ENCODE measurements at regions not wholly inside any gene's neighbourhood (a gene's known extent, or its start where the extent isn't known, plus 50 kb on each side); places are given as distances from the start of the nearest gene placed in this dataset.

DNA sequence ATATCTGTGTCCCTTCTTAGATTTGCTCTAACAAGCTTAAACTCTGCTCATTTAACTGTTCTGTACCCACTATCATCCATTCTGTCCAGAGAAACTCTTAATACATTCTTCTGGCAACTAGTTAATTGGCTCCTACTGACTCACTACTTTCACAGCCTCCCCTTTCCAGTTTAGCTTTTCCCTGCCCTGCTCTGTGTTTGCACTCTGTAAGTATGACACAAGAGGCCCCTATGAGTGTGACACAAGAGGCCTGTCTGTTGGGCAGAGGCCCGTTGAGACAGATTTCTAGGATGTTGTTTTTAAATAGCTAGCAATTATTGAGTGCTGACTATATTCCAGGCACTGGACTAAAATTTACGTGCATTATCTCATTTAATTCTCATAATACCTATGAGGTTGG, 246.0 kb upstream of the DAAM1 start:
- Histone ChIP-seq H3K4me1 (no peaks in the 10 kb centered on the region), H3K27me3 (no peaks in the 10 kb centered on the region), H3K4me3 (no peak overlapping the region), H3K36me3 (no peaks in the 10 kb centered on the region), H3K27ac (no peak overlapping the region), H3K9me3 (no peaks in the 10 kb centered on the region)
- 58 to 63% methylated on average over 2 of the region's 2 CpGs for WGBS, 2 donors
- TF ChIP-seq, protein P1, sequence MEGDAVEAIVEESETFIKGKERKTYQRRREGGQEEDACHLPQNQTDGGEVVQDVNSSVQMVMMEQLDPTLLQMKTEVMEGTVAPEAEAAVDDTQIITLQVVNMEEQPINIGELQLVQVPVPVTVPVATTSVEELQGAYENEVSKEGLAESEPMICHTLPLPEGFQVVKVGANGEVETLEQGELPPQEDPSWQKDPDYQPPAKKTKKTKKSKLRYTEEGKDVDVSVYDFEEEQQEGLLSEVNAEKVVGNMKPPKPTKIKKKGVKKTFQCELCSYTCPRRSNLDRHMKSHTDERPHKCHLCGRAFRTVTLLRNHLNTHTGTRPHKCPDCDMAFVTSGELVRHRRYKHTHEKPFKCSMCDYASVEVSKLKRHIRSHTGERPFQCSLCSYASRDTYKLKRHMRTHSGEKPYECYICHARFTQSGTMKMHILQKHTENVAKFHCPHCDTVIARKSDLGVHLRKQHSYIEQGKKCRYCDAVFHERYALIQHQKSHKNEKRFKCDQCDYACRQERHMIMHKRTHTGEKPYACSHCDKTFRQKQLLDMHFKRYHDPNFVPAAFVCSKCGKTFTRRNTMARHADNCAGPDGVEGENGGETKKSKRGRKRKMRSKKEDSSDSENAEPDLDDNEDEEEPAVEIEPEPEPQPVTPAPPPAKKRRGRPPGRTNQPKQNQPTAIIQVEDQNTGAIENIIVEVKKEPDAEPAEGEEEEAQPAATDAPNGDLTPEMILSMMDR (IDR thresholded peaks at IDR 0.05) = no peak
- TF ChIP-seq POLR2A (IDR thresholded peaks at IDR 0.05) = no peak
- intact Hi-C loops (cut with DNase I) = no loop called here
- DNase-seq = no peak

DNA sequence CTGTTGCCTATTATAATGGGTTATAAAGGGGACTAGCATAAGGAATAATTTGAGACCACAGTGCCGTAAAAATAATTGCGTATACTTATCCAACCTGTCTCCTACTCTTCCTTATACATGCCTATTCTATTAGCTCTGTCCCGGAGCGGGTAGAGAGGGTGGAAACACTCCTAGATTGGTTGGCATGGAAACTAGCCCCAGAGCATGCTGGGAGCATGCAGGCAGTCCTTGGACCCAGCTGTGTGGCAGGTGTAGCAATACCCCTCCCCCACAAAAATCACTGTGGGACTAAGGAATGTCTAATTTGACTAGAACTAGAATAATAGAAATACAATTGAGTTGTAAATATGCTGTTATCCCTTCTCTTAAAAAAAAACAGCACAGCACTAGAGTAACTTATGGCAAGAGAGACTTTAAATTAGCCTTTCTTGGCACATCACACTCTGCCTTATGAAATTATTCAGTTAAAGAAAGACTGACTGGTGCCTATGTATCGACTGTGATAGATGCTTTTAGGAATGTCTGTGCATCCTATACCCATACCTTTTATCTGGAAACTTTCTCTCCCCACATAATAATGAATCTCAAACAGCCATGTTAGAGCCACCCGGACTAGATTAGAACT, 244.0 kb upstream of the DAAM1 start:
- H3K36me3 ChIP-seq = no peaks in the 10 kb centered on the region
- H3K4me3 ChIP-seq = no peak overlapping the region
- no peak for DNase-seq
- 82 to 86% methylated on average over 4 to 6 of the region's 6 CpGs for WGBS, 2 donors
- no peaks in the 10 kb centered on the region for H3K27me3 ChIP-seq
- TF ChIP-seq, protein P1 (IDR thresholded peaks at IDR 0.05) = no peak
- no peak for TF ChIP-seq POLR2A (IDR thresholded peaks at IDR 0.05)
- no peak overlapping the region for H3K27ac ChIP-seq
- no peaks in the 10 kb centered on the region for H3K9me3 ChIP-seq
- H3K4me1 ChIP-seq = no peaks in the 10 kb centered on the region
- intact Hi-C loops (cut with DNase I) = no loop called here

DNA sequence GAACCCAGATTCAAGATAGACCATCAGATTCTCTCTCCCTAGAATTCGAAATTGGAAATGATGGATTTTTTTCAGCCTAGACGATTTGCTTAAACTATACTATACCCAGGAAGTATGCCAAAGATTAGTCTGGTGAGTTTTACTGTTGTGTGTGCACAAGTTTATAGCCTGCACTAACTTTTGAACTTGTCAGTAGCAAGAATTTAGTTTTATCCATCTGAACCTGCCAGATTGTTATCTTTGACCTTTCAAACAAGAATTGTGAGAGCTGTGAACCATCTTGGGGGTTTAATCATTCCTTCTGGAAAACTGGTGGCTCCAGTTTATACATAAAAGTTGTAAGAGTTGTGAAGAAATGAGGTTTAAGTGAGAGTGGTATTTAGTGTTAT, 243.5 kb upstream of the DAAM1 start:
- H3K4me1 ChIP-seq = no peaks in the 10 kb centered on the region
- no peak for TF ChIP-seq POLR2A (IDR thresholded peaks at IDR 0.05)
- TF ChIP-seq, protein P1 (IDR thresholded peaks at IDR 0.05) = no peak
- no peak overlapping the region for H3K27ac ChIP-seq
- intact Hi-C loops (cut with DNase I) = no loop called here
- no peaks in the 10 kb centered on the region for H3K36me3 ChIP-seq
- no peaks in the 10 kb centered on the region for H3K9me3 ChIP-seq
- no peak overlapping the region for H3K4me3 ChIP-seq
- no peak for DNase-seq
- WGBS, 2 donors = 36 to 41% methylated on average over 2 of the region's 2 CpGs
- H3K27me3 ChIP-seq = no peaks in the 10 kb centered on the region

DNA sequence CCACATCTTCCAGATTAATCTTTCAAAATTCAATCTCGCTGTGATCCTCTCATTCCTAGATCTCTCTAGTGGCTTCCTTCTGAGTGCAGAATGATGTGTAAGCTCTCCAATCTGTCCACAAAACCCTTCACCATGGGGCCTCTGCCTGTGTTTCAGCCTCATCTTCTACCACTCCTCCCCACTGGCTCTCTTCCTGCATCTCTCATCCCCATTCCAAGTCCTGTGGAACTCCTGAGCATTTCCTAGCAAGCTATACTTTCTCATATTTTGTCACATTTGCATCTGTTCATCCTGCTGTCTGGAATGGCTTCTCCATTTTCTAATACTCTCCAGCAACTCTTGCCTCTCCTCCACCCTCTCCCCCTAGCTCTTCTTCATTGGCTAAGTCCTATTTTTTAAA, 242.0 kb upstream of the DAAM1 start:
- intact Hi-C loops (cut with DNase I) = no loop called here
- no peak for DNase-seq
- Histone ChIP-seq H3K4me3 (no peak overlapping the region), H3K36me3 (no peaks in the 10 kb centered on the region), H3K4me1 (no peaks in the 10 kb centered on the region), H3K9me3 (no peaks in the 10 kb centered on the region), H3K27me3 (no peaks in the 10 kb centered on the region), H3K27ac (no peak overlapping the region)
- WGBS, 2 donors = 72 to 92% methylated on average over 1 of the region's 1 CpG
- no peak for TF ChIP-seq POLR2A (IDR thresholded peaks at IDR 0.05)
- TF ChIP-seq, protein P1 (IDR thresholded peaks at IDR 0.05) = no peak

DNA sequence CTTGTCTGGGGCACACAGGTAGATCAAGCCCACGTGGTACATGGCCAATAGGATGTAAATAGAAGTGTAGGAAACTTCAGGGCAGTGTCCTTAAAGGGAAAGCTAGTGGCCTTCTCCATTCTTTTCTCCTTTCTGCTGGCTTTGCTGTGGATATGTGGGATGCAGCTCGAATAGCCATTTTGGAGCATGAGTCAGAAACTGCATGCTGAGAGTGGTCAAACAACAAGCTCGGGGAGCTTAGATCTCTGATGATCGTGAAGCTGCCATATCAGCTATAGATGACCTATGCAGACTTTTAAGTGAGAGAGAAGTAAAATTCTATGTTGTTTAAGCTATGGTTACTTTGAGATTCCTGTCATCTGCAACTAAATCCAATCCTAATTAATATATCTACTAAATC, 241.3 kb upstream of the DAAM1 start:
- no peaks in the 10 kb centered on the region for H3K4me1 ChIP-seq
- no peaks in the 10 kb centered on the region for H3K9me3 ChIP-seq
- intact Hi-C loops (cut with DNase I) = no loop called here

More for the DNA sequence above, 241.3 kb upstream of the DAAM1 start:
- no peaks in the 10 kb centered on the region for H3K27me3 ChIP-seq
- TF ChIP-seq, protein P1 (IDR thresholded peaks at IDR 0.05) = no peak
- no peak for TF ChIP-seq POLR2A (IDR thresholded peaks at IDR 0.05)
- H3K36me3 ChIP-seq = no peaks in the 10 kb centered on the region
- DNase-seq = no peak
- WGBS, 2 donors = 59 to 65% methylated on average over 4 of the region's 4 CpGs
- no peak overlapping the region for H3K4me3 ChIP-seq
- H3K27ac ChIP-seq = no peak overlapping the region
